Cardiac muscle cell (in vitro differentiated cells and primary cell): ENCODE measurements at regions not wholly inside any gene's neighbourhood (a gene's known extent, or its start where the extent isn't known, plus 50 kb on each side); places are given as distances from the start of the nearest gene placed in this dataset.
A peak's percentile ranks its signal among the peaks of the same experiment; 100 is the strongest.

Source experiments
- DNase-seq, 2 donors: peaks; one replicate each; pipeline versions ENCODE4 v3.0.0 to v3.0.0-alpha.2; 2010 to 2017; ENCODE audit warnings: low read depth in 1 of 2, low spot score in 1 of 2
- H3K27ac ChIP-seq: fragments of 200-600 bp; sonication (generic); 2 replicates; pipeline ENCODE4 v1.5.1; 2016
- H3K27me3 ChIP-seq: fragments of 200-600 bp; sonication (generic); 2 replicates; pipeline ENCODE4 v1.6.0; 2016; ENCODE audit warnings: control low read depth
- H3K36me3 ChIP-seq: fragments of 200-600 bp; sonication (generic); 2 replicates; pipeline ENCODE4 v1.5.1; 2016; ENCODE audit warnings: control low read depth
- H3K4me1 ChIP-seq: fragments of 200-600 bp; sonication (generic); 2 replicates; pipeline ENCODE4 v1.8.1; 2017; ENCODE audit warnings: low read depth, mild to moderate bottlenecking, mixed run types
- H3K4me3 ChIP-seq: fragments of 200-600 bp; sonication (generic); 2 replicates; pipeline ENCODE4 v1.5.1; 2016; ENCODE audit warnings: mild to moderate bottlenecking
- H3K9me3 ChIP-seq: fragments of 200-600 bp; sonication (generic); 2 replicates; pipeline ENCODE4 v1.5.1; 2017; ENCODE audit warnings: low read depth, mild to moderate bottlenecking, control low read depth
- CTCF ChIP-seq: IDR thresholded peaks from 2 replicates; pipeline ENCODE4 v1.5.1; 2012; ENCODE audit warnings: low read depth, mild to moderate bottlenecking, low read length

GRCh38 chr4:123740236-123740635 is 343.6 kb downstream of the SPRY1 start:
- DNase-seq = no peak
- H3K27ac ChIP-seq = no peak overlapping the region
- no peaks in the 10 kb centered on the region for H3K27me3 ChIP-seq
- H3K36me3 ChIP-seq = no peaks in the 10 kb centered on the region
- H3K9me3 ChIP-seq = no peaks in the 10 kb centered on the region
- TF ChIP-seq CTCF = no peak
- H3K4me3 ChIP-seq = no peak overlapping the region
- H3K4me1 ChIP-seq = no peaks in the 10 kb centered on the region

GRCh38 chr4:123741906-123742305 is 345.3 kb downstream of the SPRY1 start:
- H3K4me1 ChIP-seq = no peaks in the 10 kb centered on the region
- no peak overlapping the region for H3K27ac ChIP-seq
- H3K9me3 ChIP-seq = no peaks in the 10 kb centered on the region
- peak in 1 of 2 donors; percentile 75 for DNase-seq
- no peak overlapping the region for H3K4me3 ChIP-seq
- no peaks in the 10 kb centered on the region for H3K36me3 ChIP-seq
- H3K27me3 ChIP-seq = no peaks in the 10 kb centered on the region
- no peak for TF ChIP-seq CTCF

DNA sequence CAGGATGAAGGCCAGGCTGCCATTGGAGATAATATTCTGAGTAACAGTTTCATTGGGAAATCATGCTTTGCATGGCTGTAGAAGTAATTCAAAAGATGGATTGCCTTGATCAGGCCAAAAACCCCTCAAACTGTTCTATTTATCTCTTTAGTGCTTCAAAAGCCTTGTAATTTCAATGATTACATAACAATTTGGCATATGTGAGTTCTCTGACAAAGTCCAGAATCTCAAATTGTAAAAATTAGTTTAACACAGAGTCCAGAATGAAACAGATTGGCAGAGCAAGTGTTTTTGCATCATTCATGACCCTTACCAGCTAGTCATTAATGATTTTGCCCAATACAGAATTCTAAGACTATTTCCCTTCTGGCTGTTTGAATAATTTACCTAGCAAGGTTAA is 347.3 kb downstream of the SPRY1 start:
- TF ChIP-seq CTCF = no peak
- peak in 1 of 2 donors; percentile 32 for DNase-seq
- H3K27ac ChIP-seq = no peak overlapping the region

DNA sequence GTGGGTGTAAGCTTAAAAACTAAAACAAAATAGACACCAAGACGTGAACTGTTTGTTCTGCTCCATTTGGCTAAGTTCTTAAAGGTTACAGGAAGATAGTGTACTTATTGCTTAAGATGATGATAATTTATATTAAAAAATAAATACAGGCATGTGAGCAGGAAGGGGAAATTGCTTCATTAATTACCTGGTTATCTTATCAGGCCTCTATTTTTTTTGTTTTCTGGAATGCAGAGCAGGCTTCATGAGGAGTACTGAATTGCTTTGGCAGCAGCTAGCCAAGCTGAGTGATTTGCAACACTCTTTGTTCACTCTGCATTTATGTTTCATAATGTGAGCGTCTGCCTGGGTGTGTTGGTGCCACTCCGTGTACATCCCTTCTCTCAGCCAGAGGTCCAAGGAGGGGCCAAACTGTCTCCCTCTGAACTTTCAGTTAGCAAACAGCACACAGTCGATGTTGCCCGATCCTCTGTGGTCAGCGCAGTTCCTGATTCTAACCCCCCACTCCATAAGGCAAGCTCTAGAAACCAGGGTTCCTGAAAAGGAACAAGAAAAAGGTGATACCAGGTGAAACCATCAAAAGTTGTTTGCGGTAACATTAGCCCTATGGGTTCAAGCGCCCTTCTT is 348.2 kb downstream of the SPRY1 start:
- H3K27me3 ChIP-seq = no peaks in the 10 kb centered on the region
- H3K4me1 ChIP-seq = no peaks in the 10 kb centered on the region
- H3K36me3 ChIP-seq = no peaks in the 10 kb centered on the region
- DNase-seq = peak; percentile 12 to 97
- no peak for TF ChIP-seq CTCF
- no peak overlapping the region for H3K27ac ChIP-seq
- no peak overlapping the region for H3K4me3 ChIP-seq
- no peaks in the 10 kb centered on the region for H3K9me3 ChIP-seq

More for the DNA sequence above, 347.3 kb downstream of the SPRY1 start:
- H3K9me3 ChIP-seq = no peaks in the 10 kb centered on the region
- H3K36me3 ChIP-seq = no peaks in the 10 kb centered on the region
- no peak overlapping the region for H3K4me3 ChIP-seq
- no peaks in the 10 kb centered on the region for H3K4me1 ChIP-seq
- H3K27me3 ChIP-seq = no peaks in the 10 kb centered on the region

GRCh38 chr4:123747016-123747415 is 350.4 kb downstream of the SPRY1 start:
- no peaks in the 10 kb centered on the region for H3K4me1 ChIP-seq
- H3K4me3 ChIP-seq = no peak overlapping the region
- no peaks in the 10 kb centered on the region for H3K36me3 ChIP-seq
- no peaks in the 10 kb centered on the region for H3K9me3 ChIP-seq
- peak; percentile 16 to 74 for DNase-seq
- H3K27me3 ChIP-seq = no peaks in the 10 kb centered on the region
- peak; percentile 34 for TF ChIP-seq CTCF
- no peak overlapping the region for H3K27ac ChIP-seq
